ENCODE measurements at regions not wholly inside any gene's neighbourhood (a gene's known extent, or its start where the extent isn't known, plus 50 kb on each side); places are given as distances from the start of the nearest gene placed in this dataset.
A peak's percentile ranks its signal among the peaks of the same experiment; 100 is the strongest.

- Mint-ChIP-seq H3K9me3 (ENCODE audit: low read depth) (no peaks in the 10 kb centered on the region), H3K27ac (ENCODE audit: unreplicated experiment) (no peak overlapping the region), H3K27me3 (ENCODE audit: low read depth) (no peaks in the 10 kb centered on the region), H3K4me1 (ENCODE audit: low read depth) (peaks cover 12% of the 10 kb centered on the region), H3K36me3 (ENCODE audit: low read depth) (no peaks in the 10 kb centered on the region), H3K4me3 (ENCODE audit: unreplicated experiment) (no peak overlapping the region)
- DNase-seq (ENCODE audit: low spot score), result no peak
- TF ChIP-seq CTCF (IDR thresholded peaks at IDR 0.05), result no peak
These were observed 70.9 kb upstream of the SPTBN1 start for GRCh38 chr2:54385271-54385670.

- peaks cover 12% of the 10 kb centered on the region for H3K4me1 Mint-ChIP-seq (ENCODE audit: low read depth)
- no peaks in the 10 kb centered on the region for H3K36me3 Mint-ChIP-seq (ENCODE audit: low read depth)
- no peak for DNase-seq (ENCODE audit: low spot score)
- H3K27me3 Mint-ChIP-seq (ENCODE audit: low read depth), result no peaks in the 10 kb centered on the region
- no peak overlapping the region for H3K4me3 Mint-ChIP-seq (ENCODE audit: unreplicated experiment)
- no peak overlapping the region for H3K27ac Mint-ChIP-seq (ENCODE audit: unreplicated experiment)
- H3K9me3 Mint-ChIP-seq (ENCODE audit: low read depth), result no peaks in the 10 kb centered on the region
- TF ChIP-seq CTCF (IDR thresholded peaks at IDR 0.05), result no peak
These were observed 69.5 kb upstream of the SPTBN1 start for GRCh38 chr2:54386585-54386984.

DNA sequence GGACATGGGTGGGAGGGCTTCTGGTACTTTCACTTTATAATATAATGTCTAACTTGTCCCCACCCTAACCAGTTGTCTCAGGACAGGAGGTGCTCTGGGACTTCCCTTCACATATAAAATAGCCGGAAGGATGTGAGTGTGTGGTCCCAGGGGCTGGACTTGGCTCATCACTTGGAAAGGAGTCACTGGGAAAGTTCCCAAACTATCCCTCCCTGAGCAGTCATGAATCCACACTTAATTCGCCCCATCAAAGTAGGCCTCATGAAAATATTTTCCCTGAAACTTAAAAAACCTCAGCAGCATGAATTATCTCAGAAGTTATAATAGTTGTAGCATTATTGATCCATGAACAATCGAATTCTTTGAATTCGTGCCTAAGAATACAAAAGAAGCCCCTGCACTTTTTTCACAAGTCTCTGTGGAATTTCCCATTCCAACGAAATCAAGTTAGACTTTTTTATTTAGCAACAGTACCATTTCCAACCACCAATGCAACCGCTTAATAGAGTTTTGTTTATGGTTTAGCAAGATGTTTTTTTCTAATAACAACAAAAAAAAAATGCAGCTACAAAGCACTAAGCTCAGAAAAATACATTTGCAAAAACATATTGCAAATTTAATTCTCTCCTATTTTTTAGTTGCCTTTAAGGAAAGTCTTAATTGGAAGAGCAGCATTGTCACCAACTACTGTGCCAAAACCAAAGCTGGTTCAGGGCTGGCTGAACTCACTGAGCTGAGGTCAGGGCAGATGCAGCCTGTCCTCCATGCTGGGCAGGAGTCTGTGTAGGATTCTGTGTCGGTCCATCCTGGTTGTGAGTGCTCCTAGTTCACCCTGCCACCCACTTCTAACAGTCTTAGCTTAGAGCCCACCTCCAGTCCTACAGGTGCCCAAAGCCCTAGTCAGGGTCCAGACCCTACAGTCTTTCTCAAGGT lies 68.8 kb upstream of the SPTBN1 start:
- H3K27ac Mint-ChIP-seq (ENCODE audit: unreplicated experiment), result no peak overlapping the region
- no peaks in the 10 kb centered on the region for H3K27me3 Mint-ChIP-seq (ENCODE audit: low read depth)
- no peaks in the 10 kb centered on the region for H3K9me3 Mint-ChIP-seq (ENCODE audit: low read depth)
- peak; percentile 16 for TF ChIP-seq CTCF (IDR thresholded peaks at IDR 0.05)
- no peak overlapping the region for H3K4me3 Mint-ChIP-seq (ENCODE audit: unreplicated experiment)
- peaks cover 12% of the 10 kb centered on the region for H3K4me1 Mint-ChIP-seq (ENCODE audit: low read depth)
- no peak for DNase-seq (ENCODE audit: low spot score)
- no peaks in the 10 kb centered on the region for H3K36me3 Mint-ChIP-seq (ENCODE audit: low read depth)

- no peak for TF ChIP-seq CTCF (IDR thresholded peaks at IDR 0.05)
- Mint-ChIP-seq H3K4me3 (ENCODE audit: unreplicated experiment) (no peak overlapping the region), H3K36me3 (ENCODE audit: low read depth) (no peaks in the 10 kb centered on the region), H3K27me3 (ENCODE audit: low read depth) (no peaks in the 10 kb centered on the region), H3K27ac (ENCODE audit: unreplicated experiment) (no peak overlapping the region), H3K9me3 (ENCODE audit: low read depth) (no peaks in the 10 kb centered on the region), H3K4me1 (ENCODE audit: low read depth) (peaks cover 12% of the 10 kb centered on the region)
- DNase-seq (ENCODE audit: low spot score), result no peak
These were observed 68.1 kb upstream of the SPTBN1 start for GRCh38 chr2:54388076-54388475.

GRCh38 chr2:54392555-54393324 lies 63.4 kb upstream of the SPTBN1 start:
- Mint-ChIP-seq H3K27me3 (ENCODE audit: low read depth) (no peaks in the 10 kb centered on the region), H3K27ac (ENCODE audit: unreplicated experiment) (no peak overlapping the region), H3K36me3 (ENCODE audit: low read depth) (no peaks in the 10 kb centered on the region), H3K9me3 (ENCODE audit: low read depth) (peaks cover 5% of the 10 kb centered on the region), H3K4me1 (ENCODE audit: low read depth) (peaks cover 5% of the 10 kb centered on the region), H3K4me3 (ENCODE audit: unreplicated experiment) (no peak overlapping the region)
- no peak for DNase-seq (ENCODE audit: low spot score)
- no peak for TF ChIP-seq CTCF (IDR thresholded peaks at IDR 0.05)
